Epithelial cell of prostate (primary cell): ENCODE measurements at regions not wholly inside any gene's neighbourhood (a gene's known extent, or its start where the extent isn't known, plus 50 kb on each side); places are given as distances from the start of the nearest gene placed in this dataset.

Source experiments
- DNase-seq: peaks from one replicate; pipeline ENCODE4 v3.0.0-alpha.2; 2011; ENCODE audit warnings: low read depth, low spot score
- H3K27ac ChIP-seq: fragments of 450-650 bp; 2 replicates; pipeline ENCODE4 v1.5.1; 2017; ENCODE audit warnings: mild to moderate bottlenecking

DNA sequence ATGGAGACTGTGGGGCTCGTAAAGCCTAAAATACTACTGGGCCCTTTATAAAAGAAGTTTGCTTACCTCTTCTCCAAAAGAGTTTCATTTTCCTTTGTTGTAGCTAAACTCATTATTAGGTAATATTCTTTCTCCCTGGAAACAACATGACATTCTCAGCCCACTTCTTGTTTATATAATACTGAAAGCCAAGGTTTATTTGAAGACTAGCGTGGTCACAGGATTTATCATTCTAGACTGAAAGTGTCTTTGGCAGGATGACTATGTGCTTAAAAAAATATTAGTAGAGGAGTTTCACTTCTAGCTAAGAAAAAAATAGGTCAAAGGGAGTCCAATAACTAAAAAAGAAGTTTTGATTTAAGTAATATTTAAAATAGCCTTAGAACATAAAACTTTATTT, 1085.2 kb upstream of the CADM2 start:
- no peak overlapping the region for H3K27ac ChIP-seq

DNA sequence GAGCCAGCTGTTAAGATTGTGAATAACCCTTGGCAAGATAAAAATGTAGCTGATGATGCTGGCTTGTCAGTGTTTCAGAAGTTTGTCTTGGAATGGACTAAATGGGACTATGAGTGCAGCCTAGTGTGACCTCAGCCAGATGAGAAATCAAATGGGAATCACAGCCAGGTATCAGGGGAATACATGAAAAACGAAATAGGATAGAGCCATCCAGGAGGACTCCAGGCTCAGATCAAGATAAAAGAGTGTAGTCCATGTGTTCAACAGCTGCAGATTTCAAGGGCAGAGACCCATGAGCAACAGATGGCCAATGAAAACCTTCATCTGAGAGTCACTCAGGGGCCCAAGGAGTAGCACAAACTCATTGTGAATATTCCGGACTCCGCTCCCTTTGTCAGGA, 1080.9 kb upstream of the CADM2 start:
- no peak overlapping the region for H3K27ac ChIP-seq
- no peak for DNase-seq

More for the DNA sequence above, 1085.2 kb upstream of the CADM2 start:
- DNase-seq = no peak

DNA sequence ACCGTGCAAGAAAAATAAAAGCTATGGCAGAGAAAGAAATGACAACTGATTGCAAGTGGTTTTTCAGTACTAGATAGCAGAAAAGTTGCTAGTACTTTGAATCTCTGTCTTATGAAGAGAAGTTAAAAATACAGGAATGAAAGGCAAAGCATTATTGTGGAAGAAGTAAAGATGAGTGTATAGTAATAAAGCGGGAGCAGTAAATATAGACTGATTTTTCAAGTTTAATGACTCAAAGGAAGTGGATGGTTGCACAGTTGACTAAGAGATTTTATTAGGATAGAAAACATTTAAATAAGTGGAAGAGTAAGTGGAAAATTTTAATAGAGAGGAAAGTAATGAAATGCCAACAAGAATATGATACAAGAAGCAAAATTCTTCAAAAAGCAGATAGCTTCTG, 1076.1 kb upstream of the CADM2 start:
- no peak overlapping the region for H3K27ac ChIP-seq
- DNase-seq = no peak

DNA sequence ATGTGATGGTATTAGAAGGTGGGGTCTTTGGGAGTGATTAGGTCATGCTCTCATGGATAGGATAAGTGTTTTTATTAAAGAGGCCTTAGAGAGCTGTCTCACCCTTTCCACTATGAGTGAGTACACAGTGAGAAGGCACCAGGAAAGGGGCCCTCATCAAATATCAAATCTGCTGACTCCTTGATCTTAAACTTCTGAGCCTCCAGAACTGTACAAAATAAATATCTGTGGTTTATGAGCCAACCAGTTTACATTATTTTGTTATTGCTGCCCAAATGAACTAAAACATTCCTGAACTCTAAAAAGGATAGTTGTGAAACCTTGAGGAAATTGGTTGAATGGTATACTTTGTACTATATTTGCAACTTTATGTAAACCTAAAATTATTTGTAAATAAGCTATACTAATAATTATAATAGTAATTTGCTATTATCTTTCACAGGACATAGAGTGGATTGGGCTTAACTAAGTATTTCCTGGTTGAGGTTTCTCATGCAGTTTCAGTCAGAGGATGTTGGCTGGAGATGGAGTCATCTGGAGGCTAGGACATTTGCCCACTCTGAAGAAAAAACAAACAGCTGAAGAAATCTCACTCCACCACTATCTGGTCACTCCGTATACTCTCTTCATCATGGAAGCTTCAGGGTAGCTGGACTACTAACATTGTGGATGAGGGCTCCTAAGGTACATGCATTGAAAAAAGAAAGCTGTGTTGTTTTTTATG, 1068.6 kb upstream of the CADM2 start:
- peak overlapping the region; percentile 45 for H3K27ac ChIP-seq
- DNase-seq = no peak

DNA sequence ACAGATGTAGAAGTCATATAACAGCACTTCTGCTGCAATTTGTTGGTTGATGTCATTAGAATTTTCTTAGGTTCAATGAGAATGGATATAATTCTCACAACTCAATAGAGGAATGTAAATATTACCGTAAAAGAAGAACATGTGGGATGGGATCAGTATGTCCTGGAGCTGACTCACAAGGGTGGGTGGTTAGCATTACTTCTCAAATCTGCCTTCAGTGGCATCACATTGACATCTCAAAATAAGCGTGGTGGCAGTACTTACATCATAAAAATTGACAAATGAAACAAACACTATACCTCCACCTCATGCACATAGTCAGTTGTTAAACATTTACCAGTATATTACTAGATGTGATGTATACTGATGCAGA, 1068.0 kb upstream of the CADM2 start:
- DNase-seq = no peak
- H3K27ac ChIP-seq = peak overlapping the region; percentile 45

DNA sequence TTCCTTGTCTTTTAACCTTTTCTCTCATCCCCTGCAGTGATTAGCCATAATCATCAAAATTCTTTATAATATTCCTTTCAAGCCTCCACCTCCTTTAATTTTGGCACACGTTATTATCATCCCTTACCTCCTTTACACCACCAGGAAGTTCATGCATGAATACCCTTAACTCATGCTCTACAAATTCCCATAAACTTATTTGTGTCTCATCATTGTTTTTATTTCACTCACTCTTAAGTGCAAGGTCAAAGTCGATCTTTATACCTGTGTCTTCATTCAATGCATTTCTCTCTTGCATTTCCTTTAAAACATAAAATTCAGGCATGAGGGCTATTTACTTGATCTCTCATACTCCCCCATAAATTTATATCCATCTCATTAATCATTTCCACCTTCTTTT, 1064.6 kb upstream of the CADM2 start:
- no peak overlapping the region for H3K27ac ChIP-seq
- no peak for DNase-seq

DNA sequence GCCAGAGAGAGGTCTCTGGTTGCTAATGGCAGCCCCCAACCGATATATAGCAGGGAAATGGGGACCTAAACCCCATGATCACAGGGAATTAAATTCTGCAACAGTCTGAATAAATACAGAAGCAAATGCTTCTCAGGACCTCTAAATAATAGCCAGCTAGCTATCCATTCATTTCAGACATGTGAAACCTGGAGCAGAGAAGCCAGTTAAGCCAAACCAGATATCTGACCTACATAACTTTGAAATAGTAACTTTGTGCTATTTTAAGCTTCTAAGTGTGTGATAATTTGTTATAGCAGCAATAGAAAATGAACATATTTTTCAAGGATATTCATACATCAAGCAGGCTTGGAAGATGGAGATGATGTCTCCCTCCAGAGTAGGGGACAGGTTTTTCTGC, 1062.9 kb upstream of the CADM2 start:
- no peak for DNase-seq
- no peak overlapping the region for H3K27ac ChIP-seq

DNA sequence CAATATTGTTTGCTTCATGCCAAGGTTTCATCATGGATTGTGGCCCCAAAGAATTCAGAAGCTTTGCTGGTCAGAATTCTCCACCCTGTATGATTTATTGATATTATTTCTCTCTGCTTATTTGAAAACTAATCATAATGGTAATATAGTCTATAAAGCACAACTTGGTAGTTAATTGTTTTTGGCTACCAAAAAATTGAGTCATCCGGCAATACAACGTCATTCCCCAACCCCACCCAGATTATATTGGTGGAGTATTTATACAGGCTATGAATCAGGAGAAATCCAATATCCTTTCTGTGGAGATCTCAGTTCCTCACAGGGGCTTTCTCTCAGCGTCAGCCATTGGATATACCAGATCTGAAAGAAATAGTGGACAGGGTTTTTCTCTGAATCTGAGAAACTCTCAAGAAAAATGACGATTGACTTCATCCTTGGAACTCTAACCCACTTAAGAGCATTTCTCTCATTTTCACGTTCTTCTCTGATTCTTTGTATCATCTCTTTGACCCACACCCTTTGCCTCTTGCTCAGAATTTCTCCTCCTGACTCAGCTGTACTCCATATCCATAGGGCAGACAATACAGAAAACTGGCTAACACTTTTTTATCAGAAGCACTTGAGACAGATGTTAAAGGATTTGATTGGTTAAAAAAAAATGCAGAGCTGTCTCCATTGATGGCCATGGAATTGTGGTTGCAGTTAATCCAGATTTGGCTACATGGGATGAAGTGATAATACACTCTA, 1055.8 kb upstream of the CADM2 start:
- DNase-seq = no peak
- no peak overlapping the region for H3K27ac ChIP-seq

DNA sequence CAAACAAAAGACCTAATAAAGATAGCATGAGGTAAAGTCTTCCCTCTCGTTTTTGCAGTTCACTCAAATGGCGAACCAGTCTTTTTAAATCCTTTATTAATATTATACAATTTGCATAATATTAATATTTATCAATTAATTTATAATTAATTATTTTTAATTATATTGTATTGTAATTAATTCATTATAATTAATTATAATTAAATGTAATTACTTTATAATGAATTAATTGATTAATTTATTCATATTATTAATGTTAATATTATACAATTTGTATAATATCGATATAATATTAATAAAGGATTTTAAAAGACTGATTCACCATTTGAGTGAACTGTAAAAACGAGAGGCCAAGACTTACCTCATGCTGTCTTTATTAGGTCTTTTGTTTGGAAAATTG, 1045.4 kb upstream of the CADM2 start:
- DNase-seq = no peak
- no peak overlapping the region for H3K27ac ChIP-seq

DNA sequence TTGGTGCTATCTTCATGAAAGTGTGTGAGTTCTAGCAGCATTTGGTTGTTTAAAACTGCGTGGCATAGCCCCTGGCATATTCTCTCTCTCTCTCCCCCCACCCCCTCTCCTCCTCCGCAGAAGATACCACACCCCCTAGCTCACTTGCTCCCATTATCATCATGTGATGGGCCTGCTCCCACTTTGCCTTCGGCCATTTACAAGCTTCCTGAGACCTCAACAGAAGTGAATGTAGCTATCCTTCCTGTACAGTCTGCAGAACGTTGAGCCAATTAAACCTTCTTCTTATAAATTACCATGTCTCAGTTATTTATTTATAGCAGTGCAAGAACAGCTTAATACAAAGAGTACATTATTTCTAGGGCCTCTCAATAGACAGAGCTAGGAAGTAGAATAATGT, 1032.5 kb upstream of the CADM2 start:
- no peak for DNase-seq
- no peak overlapping the region for H3K27ac ChIP-seq

DNA sequence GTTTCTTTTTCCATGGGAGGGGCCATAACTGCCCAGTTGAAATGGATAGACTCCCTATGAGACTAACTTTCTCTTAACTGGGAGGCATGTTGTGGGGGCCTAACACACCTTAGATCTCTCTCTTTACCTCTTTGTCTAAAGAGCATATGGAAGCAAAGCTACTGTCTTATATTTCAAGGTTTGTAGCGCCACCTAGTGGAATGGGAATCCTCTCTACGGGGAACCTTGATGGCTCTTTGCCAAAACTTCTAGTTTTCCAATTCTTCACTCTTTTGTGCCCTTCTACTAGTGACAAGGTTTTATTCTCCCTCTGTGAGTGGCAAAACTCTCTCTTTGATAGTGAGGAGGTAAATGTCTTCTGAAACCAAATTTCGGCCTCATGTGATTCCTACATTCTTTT, 1030.4 kb upstream of the CADM2 start:
- H3K27ac ChIP-seq = no peak overlapping the region
- no peak for DNase-seq

DNA sequence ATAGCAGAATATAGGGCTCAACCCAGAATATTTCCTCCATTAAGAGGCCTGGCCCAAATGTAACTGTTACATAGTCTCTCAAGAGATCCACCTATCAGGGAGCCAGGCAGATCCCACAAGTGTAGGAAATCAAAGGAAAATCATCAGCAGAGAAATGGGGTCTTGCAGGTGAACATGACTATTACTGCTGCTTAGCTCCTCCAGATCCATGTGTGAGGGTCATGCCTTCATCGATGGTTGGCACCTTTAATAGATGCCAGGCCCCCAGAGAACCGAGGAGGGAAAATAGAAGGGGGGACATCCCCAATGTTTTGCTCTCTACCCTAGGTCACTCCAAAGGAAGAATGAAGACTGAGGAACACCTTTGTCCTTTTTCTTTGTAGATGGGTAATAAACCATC, 1029.9 kb upstream of the CADM2 start:
- no peak overlapping the region for H3K27ac ChIP-seq
- no peak for DNase-seq

DNA sequence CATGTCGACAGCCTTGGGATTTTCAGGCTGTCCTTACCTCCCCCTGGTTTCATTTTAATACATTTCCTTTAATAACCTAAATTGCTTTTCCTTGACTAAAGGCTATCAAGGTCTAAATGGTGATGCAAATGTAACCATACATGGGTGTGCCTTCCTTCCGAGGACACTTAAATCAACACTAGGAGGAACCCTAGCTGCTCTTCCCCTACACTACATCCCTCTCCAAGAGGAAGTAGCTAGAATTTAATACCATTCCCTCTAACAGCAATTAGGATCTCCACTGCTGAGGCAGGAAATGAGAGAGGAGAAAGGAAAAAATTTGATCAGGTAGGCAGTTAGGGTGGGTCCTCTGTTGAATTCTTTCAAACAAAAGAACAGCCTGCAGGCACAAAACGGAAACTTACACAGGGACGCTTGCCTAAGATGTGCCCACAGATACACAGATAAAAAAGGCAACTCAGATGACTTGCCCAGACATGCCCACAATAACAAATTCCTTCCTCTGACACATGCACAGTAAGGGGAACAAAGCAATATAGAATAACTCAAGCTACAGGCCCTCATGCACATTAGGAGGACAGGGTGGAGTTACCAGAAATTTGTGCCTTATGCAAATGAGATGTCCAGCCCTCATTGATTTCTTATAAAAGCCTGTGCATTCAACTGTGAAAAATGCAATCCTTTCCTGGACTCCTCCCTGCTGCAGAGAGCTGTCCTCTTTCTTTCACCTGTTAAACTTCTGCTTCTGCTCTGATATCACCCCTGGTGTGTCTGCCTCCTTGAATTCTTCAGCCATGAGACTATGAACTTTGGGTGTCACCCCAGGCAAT, 1024.4 kb upstream of the CADM2 start:
- peak; percentile 96 for DNase-seq
- H3K27ac ChIP-seq = peak overlapping the region; percentile 95

DNA sequence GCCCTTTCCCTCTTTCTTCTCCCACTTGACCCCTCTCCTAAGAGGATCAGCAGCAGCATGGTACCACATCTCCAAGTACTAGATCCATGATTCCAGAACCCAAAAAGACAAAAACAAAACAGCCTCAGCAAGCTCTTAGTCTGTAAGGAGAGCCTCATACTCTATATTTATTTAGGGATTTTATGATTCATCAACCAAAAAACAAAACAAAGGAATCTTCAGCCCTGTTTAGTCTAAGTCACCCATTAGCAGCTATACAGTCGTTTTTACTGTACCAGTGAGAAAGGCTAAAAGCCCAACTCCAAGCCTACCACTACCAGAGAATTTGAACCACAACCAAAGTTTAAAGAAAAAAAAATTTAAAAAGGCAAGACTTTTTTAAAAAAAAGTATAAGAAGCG, 1020.3 kb upstream of the CADM2 start:
- no peak for DNase-seq
- no peak overlapping the region for H3K27ac ChIP-seq

DNA sequence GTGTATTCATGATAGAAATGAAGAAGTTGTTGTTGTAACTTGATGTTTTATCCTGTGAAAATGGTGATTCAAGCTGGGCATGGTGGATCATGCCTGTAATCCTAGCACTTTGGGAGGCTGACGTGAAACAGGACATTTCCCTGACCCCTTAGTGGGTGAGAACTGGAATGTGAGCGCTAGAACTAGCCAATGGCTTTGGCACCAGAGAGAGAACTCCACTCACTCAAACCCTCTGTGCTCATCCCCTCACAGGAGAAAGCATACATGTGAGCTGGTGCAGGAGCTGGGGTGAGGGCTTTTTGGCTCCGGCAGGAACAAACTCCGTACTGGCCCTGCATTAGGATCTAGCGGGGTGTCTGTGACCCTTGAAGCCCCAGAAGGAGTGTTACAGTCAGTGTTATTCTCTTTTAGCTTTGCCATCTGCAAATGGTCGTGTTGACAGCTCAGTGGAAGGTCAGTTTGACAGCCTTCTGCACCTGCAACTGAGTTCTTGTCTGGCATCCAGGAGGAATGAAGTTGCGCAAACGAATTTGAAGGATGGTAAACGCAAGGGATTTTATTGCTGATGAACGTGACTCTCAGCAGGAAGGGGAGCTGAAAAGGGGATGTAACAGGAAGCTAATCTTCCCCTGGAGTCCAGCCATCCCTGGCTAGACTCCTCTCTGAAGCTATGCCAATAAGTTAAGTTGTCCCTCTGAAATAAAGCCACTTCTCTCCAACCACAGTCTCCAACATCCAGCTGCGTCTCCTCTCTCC, 1016.6 kb upstream of the CADM2 start:
- DNase-seq = no peak
- no peak overlapping the region for H3K27ac ChIP-seq

DNA sequence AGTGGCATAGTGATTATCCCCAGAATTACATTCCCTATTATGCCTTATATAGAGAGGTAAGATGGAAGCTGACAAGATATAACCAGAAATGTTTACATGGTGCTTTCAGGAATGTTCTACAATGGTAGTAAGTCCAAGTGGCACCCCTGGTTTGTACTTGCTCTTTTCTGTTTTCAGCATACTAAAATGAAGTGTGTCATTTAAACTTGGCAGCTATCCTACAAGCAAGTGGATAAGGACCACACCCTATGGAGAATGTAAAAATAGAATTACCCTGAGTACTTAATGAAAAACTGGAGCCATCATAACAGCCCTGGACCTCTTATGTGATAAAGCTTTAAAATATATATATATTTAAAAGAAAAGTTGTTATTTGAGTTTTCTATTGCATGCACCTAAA, 1012.7 kb upstream of the CADM2 start:
- H3K27ac ChIP-seq = peak overlapping the region; percentile 42
- no peak for DNase-seq

DNA sequence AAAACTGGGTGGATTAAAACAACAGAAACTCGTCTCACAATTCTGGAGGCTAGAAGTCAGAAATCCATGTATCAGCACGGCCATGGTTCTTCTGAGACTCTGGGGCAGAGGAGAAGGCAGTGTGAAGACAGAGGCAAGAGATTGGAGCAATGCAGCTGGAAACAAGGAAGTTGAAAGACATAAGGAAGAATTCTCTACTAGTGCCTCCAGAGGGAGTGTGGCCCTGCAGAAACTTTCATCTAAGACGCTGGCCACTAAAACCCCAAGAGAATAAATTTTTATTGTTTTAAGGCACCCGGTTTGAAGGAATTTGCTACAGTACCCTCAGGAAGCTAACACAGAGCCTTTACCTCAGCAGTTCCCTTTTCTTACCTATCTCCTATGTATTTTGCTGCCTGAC, 1012.2 kb upstream of the CADM2 start:
- peak overlapping the region; percentile 42 for H3K27ac ChIP-seq
- no peak for DNase-seq

DNA sequence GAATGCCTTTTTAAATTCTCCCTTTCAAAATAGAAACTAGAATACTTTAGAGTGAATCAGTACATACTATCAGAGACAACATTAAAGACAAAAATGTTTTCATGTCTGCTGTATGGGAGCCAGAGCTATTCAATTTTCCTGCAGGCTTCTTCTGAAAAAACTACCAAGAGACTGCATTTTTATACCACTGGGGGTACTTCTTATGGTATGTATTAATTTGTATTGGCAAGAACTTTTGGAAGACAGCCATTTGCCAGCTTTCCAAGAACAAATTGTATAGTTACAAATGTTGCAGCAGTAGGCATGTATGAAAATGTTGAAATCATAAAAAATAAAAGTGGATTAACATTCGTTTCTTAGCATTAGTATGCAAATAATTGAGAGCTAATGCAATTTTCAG, 1010.0 kb upstream of the CADM2 start:
- DNase-seq = no peak

DNA sequence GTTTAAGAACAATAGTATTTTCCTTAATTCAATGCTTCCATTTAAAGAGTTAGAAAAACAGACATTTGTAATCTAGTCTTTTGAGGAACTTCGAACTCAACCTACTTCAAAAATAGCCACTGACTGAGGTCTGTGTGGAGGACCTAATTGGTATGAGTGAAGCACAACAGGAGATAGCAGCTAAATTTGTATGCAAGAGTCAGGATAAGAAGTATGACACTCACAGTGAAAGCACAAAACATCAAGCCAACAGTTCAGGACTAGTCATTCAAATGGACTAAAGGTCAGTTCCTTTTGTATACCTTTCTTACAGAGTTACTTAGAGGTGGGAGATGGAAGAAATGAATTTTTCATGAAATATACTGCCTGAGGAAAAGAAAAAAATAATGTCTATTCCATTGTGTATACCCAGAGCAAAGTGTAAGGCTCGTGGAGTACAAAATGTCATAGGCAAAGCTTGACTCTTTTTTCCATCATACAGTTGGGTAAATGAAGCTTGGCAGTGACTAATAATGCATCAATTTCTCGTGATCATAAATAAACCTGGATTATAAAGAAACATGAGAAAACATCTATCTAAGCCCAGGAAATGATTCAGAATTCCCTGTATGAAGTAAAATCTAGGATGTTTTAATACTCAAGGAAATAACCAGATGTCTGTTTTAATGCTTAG, 1005.2 kb upstream of the CADM2 start:
- DNase-seq = peak; percentile 8
- peak overlapping the region; percentile 86 for H3K27ac ChIP-seq

More for the DNA sequence above, 1010.0 kb upstream of the CADM2 start:
- H3K27ac ChIP-seq = no peak overlapping the region

DNA sequence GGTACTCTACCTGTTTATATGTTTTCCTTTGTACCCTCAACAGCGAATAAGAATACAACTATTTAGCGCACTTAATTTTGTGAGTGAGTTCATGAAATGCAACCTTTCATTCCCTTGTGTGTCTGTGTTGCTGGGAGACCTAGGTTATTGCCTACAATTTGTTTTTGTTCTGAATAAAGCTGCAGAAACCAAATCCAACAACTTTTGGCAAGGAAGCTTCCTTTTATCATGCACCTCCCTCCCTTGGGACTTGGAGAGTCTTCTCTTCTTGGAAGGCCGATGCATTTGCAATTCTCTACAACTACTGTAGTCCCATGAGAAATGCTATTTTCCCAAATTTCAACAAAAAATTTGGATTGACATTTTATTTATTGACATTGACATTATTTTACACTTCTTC, 1002.4 kb upstream of the CADM2 start:
- H3K27ac ChIP-seq = no peak overlapping the region
- DNase-seq = no peak
